Astrocyte of the cerebellum (primary cell): ENCODE measurements at regions not wholly inside any gene's neighbourhood (a gene's known extent, or its start where the extent isn't known, plus 50 kb on each side); places are given as distances from the start of the nearest gene placed in this dataset.

Experiments
- DNase-seq: peaks from one replicate; pipeline ENCODE4 v3.0.0-alpha.2; 2011; ENCODE audit warnings: low read depth
- H3K4me3 ChIP-seq: 2 replicates; pipeline ENCODE4 v1.5.1; 2011; ENCODE audit warnings: mild to moderate bottlenecking, low read depth, low read length, moderate library complexity
- in situ Hi-C: cut with HindIII; loops from 2 replicates; pipeline ENCODE4 v1.10.0; 2017; ENCODE audit warnings: low sequenced_read_pairs
- TF ChIP-seq, protein P1 (sequence below): IDR thresholded peaks from 2 replicates; pipeline ENCODE4 v1.5.1; 2012; ENCODE audit warnings: low read length, low read depth, moderate library complexity, mild to moderate bottlenecking; ENCODE audit errors: missing control alignments

- in situ Hi-C loops = no loop called here
- DNase-seq = no peak
- no peak overlapping the region for H3K4me3 ChIP-seq
- TF ChIP-seq, protein P1, sequence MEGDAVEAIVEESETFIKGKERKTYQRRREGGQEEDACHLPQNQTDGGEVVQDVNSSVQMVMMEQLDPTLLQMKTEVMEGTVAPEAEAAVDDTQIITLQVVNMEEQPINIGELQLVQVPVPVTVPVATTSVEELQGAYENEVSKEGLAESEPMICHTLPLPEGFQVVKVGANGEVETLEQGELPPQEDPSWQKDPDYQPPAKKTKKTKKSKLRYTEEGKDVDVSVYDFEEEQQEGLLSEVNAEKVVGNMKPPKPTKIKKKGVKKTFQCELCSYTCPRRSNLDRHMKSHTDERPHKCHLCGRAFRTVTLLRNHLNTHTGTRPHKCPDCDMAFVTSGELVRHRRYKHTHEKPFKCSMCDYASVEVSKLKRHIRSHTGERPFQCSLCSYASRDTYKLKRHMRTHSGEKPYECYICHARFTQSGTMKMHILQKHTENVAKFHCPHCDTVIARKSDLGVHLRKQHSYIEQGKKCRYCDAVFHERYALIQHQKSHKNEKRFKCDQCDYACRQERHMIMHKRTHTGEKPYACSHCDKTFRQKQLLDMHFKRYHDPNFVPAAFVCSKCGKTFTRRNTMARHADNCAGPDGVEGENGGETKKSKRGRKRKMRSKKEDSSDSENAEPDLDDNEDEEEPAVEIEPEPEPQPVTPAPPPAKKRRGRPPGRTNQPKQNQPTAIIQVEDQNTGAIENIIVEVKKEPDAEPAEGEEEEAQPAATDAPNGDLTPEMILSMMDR = no peak
These were observed 651.0 kb upstream of the B3GAT1 start for GRCh38 chr11:135062994-135063393.

- in situ Hi-C loops = no loop called here
- no peak overlapping the region for H3K4me3 ChIP-seq
- DNase-seq = no peak
- TF ChIP-seq, protein P1 = no peak
These were observed 649.1 kb upstream of the B3GAT1 start for GRCh38 chr11:135061166-135061565.

DNA sequence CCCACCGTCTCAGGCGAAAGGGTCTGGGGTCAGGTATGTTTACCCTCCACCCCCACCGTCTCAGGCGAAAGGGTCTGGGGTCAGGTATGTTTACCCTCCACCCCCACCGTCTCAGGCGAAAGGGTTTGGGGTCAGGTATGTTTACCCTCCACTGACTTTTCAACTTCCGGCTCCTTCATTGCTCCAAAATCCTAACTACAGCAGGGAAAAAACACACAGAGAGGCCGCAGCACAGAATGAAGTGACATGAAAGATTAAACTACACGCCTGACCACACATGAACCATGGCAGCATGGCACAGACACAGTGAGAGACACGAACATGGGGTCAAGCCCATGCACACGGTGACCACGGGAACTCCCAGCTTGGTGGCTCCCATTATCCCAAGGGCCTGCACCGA, 634.9 kb upstream of the B3GAT1 start:
- no peak for DNase-seq
- in situ Hi-C loops = no loop called here
- no peak overlapping the region for H3K4me3 ChIP-seq
- TF ChIP-seq, protein P1 = no peak

- TF ChIP-seq, protein P1 = no peak
- in situ Hi-C loops = no loop called here
- H3K4me3 ChIP-seq = no peak overlapping the region
- DNase-seq = no peak
These were observed 634.5 kb upstream of the B3GAT1 start for GRCh38 chr11:135046556-135046955.

DNA sequence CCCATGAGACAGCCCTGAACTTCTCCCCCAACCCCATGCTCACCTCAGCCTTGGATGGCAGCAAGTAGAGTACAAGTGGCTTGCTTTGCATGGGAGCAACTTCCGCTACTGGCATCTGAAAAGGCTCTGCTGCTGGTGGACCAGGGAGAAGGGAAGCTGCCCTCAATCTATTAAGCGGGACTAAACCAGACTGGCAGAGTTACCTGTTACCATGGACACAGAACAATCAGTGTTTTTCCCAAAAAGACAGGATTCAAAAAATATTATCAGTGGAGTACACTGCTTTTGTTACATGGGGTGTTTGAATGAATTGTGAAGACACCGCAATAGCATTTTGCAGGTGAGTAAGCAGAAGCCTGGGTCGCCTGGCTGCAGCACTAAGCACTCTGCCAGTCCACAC, 631.4 kb upstream of the B3GAT1 start:
- in situ Hi-C loops = no loop called here
- DNase-seq = no peak
- TF ChIP-seq, protein P1 = no peak
- no peak overlapping the region for H3K4me3 ChIP-seq

DNA sequence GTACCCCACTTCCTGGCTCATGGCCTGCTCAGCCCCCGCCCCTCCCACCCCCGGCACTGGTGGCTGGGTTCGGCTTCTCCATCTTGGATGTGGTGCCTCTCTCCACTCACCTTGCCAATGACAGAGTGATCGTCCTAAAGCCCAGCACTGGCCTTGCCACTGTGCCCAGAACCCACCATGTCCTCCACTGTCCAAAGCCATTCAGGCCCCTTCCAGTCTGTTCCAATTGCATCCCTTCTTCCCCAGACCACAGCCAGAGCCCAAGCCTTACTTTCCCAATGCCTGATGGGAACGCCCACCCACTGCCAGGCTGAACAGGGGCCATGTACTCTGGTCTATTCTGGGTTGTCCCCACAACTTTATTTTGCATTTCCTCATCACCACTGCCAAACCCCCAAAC, 625.8 kb upstream of the B3GAT1 start:
- DNase-seq = no peak
- no peak overlapping the region for H3K4me3 ChIP-seq
- TF ChIP-seq, protein P1 = no peak
- in situ Hi-C loops = no loop called here
